ENCODE measurements at regions not wholly inside any gene's neighbourhood (a gene's known extent, or its start where the extent isn't known, plus 50 kb on each side); places are given as distances from the start of the nearest gene placed in this dataset.

GRCh38 chr10:56604624-56605023 lies 243.6 kb upstream of the ZWINT start:
- no peak for TF ChIP-seq CTCF (IDR thresholded peaks at IDR 0.05; ENCODE audit: insufficient read depth in 1 of 2, low read depth in 1 of 2, low read length in 1 of 2, severe bottlenecking in 1 of 2, unreplicated experiment in 1 of 2)
- Mint-ChIP-seq H3K27me3 (ENCODE audit: insufficient read depth, unreplicated experiment) (peaks cover 5% of the 10 kb centered on the region), H3K4me1 (ENCODE audit: low read depth, unreplicated experiment) (no peaks in the 10 kb centered on the region), H3K27ac (ENCODE audit: unreplicated experiment) (no peak overlapping the region), H3K9me3 (ENCODE audit: unreplicated experiment) (no peaks in the 10 kb centered on the region), H3K36me3 (ENCODE audit: insufficient read depth, unreplicated experiment) (no peaks in the 10 kb centered on the region), H3K4me3 (ENCODE audit: unreplicated experiment) (no peak overlapping the region)
- no peaks in the 10 kb centered on the region for H3K9me3 ChIP-seq
- ChIA-PET POLR2A (no interaction called here), CTCF (no interaction called here)
- no peaks in the 10 kb centered on the region for H3K27me3 ChIP-seq (replicated peaks; ENCODE audit: control insufficient read depth, insufficient read depth, low read length)
- DNase-seq, result no peak
- intact Hi-C loops (cut with micrococcal nuclease; ENCODE audit: unreplicated experiment), result no loop called here
- no TSS peak for BruUV-seq (replicated peaks)
- H3K36me3 ChIP-seq (ENCODE audit: control insufficient read depth, insufficient read depth, low read length), result no peaks in the 10 kb centered on the region
- H3K4me3 ChIP-seq (ENCODE audit: low read depth, low read length), result no peak overlapping the region
- H3K4me1 ChIP-seq, result no peaks in the 10 kb centered on the region

GRCh38 chr10:56599201-56599600 lies 238.1 kb upstream of the ZWINT start:
- no peaks in the 10 kb centered on the region for H3K36me3 ChIP-seq (ENCODE audit: control insufficient read depth, insufficient read depth, low read length)
- no peaks in the 10 kb centered on the region for H3K9me3 Mint-ChIP-seq (ENCODE audit: unreplicated experiment)
- CTCF ChIA-PET, result no interaction called here
- no peaks in the 10 kb centered on the region for H3K4me1 Mint-ChIP-seq (ENCODE audit: low read depth, unreplicated experiment)
- H3K27me3 Mint-ChIP-seq (ENCODE audit: insufficient read depth, unreplicated experiment), result no peaks in the 10 kb centered on the region
- POLR2A ChIA-PET, result no interaction called here
- no TSS peak for BruUV-seq (replicated peaks)
- TF ChIP-seq CTCF (IDR thresholded peaks at IDR 0.05; ENCODE audit: insufficient read depth in 1 of 2, low read depth in 1 of 2, low read length in 1 of 2, severe bottlenecking in 1 of 2, unreplicated experiment in 1 of 2), result no peak
- intact Hi-C loops (cut with micrococcal nuclease; ENCODE audit: unreplicated experiment), result no loop called here
- H3K36me3 Mint-ChIP-seq (ENCODE audit: insufficient read depth, unreplicated experiment), result no peaks in the 10 kb centered on the region
- H3K9me3 ChIP-seq, result peaks cover 3% of the 10 kb centered on the region; the same call in 1 of the 2 replicates
- no peak overlapping the region for H3K4me3 Mint-ChIP-seq (ENCODE audit: unreplicated experiment)
- H3K4me3 ChIP-seq (ENCODE audit: low read depth, low read length), result no peak overlapping the region
- H3K27me3 ChIP-seq (replicated peaks; ENCODE audit: control insufficient read depth, insufficient read depth, low read length), result no peaks in the 10 kb centered on the region
- H3K27ac Mint-ChIP-seq (ENCODE audit: unreplicated experiment), result no peak overlapping the region
- no peak for DNase-seq
- H3K4me1 ChIP-seq, result no peaks in the 10 kb centered on the region

GRCh38 chr10:56596257-56596656 lies 235.2 kb upstream of the ZWINT start:
- Histone ChIP-seq H3K27me3 (replicated peaks; ENCODE audit: control insufficient read depth, insufficient read depth, low read length) (no peaks in the 10 kb centered on the region), H3K36me3 (ENCODE audit: control insufficient read depth, insufficient read depth, low read length) (no peaks in the 10 kb centered on the region), H3K9me3 (peaks cover 3% of the 10 kb centered on the region; the same call in 1 of the 2 replicates), H3K4me3 (ENCODE audit: low read depth, low read length) (no peak overlapping the region), H3K4me1 (no peaks in the 10 kb centered on the region)
- no peaks in the 10 kb centered on the region for H3K36me3 Mint-ChIP-seq (ENCODE audit: insufficient read depth, unreplicated experiment)
- no peak for DNase-seq
- no peak overlapping the region for H3K4me3 Mint-ChIP-seq (ENCODE audit: unreplicated experiment)
- TF ChIP-seq CTCF (IDR thresholded peaks at IDR 0.05; ENCODE audit: insufficient read depth in 1 of 2, low read depth in 1 of 2, low read length in 1 of 2, severe bottlenecking in 1 of 2, unreplicated experiment in 1 of 2), result no peak
- H3K27me3 Mint-ChIP-seq (ENCODE audit: insufficient read depth, unreplicated experiment), result no peaks in the 10 kb centered on the region
- POLR2A ChIA-PET, result no interaction called here
- intact Hi-C loops (cut with micrococcal nuclease; ENCODE audit: unreplicated experiment), result no loop called here
- no peak overlapping the region for H3K27ac Mint-ChIP-seq (ENCODE audit: unreplicated experiment)
- no peaks in the 10 kb centered on the region for H3K4me1 Mint-ChIP-seq (ENCODE audit: low read depth, unreplicated experiment)
- H3K9me3 Mint-ChIP-seq (ENCODE audit: unreplicated experiment), result no peaks in the 10 kb centered on the region
- CTCF ChIA-PET, result no interaction called here
- BruUV-seq (replicated peaks), result no TSS peak

Measured in Caco-2 (cell line).